HUES6 (cell line): ENCODE measurements at regions not wholly inside any gene's neighbourhood (a gene's known extent, or its start where the extent isn't known, plus 50 kb on each side); places are given as distances from the start of the nearest gene placed in this dataset.

Experiments used
- H3K27ac ChIP-seq: 2 replicates; pipeline ENCODE4 v1.7.0; 2013; ENCODE audit warnings: low read depth, mild to moderate bottlenecking, low read length, inconsistent platforms
- H3K27me3 ChIP-seq: 2 replicates; pipeline ENCODE4 v1.6.1; 2013; ENCODE audit warnings: low read length; ENCODE audit not compliant: control insufficient read depth, insufficient read depth
- H3K36me3 ChIP-seq: 2 replicates; pipeline ENCODE4 v1.6.1; 2013; ENCODE audit warnings: low read length; ENCODE audit not compliant: control insufficient read depth, insufficient read depth
- H3K4me1 ChIP-seq: 2 replicates; pipeline ENCODE4 v1.6.1; 2013; ENCODE audit warnings: low read length; ENCODE audit not compliant: control insufficient read depth, insufficient read depth
- H3K4me3 ChIP-seq: 2 replicates; pipeline ENCODE4 v1.5.1; 2013; ENCODE audit warnings: low read depth, low read length
- H3K9ac ChIP-seq: one replicate; pipeline ENCODE4 v1.6.1; 2013; ENCODE audit warnings: mild to moderate bottlenecking, low read length
- H3K9me3 ChIP-seq: 2 replicates; pipeline ENCODE4 v1.6.1; 2013; ENCODE audit warnings: low read depth, low read length; ENCODE audit not compliant: control insufficient read depth, insufficient read depth

DNA sequence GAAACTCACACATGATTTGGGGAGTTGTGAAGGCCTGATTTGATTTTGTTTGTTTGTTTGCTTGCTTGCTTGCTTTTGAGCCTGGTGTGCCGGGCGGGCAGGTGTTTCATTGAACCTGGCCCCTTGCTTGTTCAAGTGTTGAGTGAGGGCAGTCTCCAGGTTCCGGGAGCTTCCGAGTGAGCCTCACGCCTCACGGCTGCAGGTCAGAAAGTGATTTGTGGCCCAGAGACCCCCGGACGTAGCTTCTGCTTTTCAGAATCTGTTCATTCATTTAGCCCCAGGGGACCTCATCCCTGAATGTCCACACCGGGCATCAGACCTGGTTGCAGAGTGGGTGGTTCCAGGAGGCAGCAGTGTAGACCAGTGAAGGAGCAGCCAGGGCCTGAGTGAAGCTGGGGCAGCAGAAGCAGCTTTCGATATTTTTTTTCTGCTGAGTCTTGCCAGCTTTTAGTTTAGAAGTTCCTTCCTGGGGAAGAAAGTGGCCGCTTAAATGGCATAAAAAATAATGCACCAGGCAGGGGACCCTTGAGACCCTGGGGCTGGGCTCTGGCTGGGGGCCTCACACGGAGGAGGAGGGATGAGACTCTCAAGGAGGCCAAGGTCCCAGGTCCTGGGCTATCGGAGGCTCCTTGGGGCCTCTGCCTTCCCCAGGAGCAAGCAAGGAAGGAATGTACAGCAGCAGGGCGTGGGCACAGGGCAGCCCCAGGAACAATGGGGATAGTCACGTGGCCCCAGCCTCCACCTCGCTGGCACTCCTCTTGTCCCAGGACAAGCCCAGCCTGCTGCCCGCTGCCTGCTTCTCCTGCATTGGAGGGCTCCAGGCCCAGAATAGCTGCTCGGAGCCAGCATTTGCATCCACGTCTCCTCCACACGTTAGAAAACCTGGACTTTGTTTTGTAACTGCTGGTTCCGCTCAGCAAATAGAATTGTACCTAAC lies 89.2 kb upstream of the BHLHE23 start:
- H3K27ac ChIP-seq: no peak overlapping the region
- H3K36me3 ChIP-seq: no peaks in the 10 kb centered on the region
- peaks cover 60% of the 10 kb centered on the region for H3K27me3 ChIP-seq
- H3K9me3 ChIP-seq: no peaks in the 10 kb centered on the region
- peaks cover 7% of the 10 kb centered on the region for H3K4me1 ChIP-seq
- no peak overlapping the region for H3K4me3 ChIP-seq
- H3K9ac ChIP-seq: no peak overlapping the region

DNA sequence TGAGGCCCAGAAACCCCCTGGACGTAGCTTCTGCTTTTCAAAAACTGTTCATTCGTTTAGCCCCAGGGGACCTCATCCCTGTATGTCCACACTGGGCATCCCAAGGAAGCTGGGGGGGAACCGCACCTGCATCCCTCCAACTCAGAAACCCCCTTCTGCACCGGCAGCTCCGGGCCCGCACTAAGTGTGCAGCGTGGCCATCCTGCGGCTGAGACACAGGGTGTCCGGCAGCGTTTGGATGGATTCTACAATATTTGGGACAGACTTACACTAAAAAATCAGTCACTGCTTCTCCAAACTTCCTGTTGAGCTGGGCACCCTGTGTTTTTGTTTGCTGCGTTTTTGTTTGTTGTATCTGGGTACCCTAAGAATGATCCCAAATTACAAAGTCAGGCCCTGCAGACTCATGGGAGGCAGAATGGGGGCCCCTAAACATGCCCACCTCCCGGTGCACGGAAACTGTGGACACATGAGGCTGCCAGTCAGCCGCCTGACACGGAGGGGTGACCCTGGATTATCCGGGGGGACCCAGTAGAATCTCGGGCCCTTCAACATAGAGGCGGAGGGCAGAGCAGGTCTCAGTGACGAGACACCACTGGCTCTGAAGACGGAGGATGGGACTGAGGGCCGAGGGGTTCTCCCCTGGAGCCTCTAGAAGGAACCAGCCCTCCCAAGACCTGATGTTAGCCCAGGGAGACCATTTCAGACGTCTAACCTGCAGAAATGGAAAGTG lies 88.2 kb upstream of the BHLHE23 start:
- Histone ChIP-seq H3K27me3 (peaks cover 49% of the 10 kb centered on the region), H3K4me1 (peaks cover 5% of the 10 kb centered on the region), H3K27ac (no peak overlapping the region), H3K4me3 (no peak overlapping the region), H3K36me3 (no peaks in the 10 kb centered on the region), H3K9ac (no peak overlapping the region), H3K9me3 (no peaks in the 10 kb centered on the region)

DNA sequence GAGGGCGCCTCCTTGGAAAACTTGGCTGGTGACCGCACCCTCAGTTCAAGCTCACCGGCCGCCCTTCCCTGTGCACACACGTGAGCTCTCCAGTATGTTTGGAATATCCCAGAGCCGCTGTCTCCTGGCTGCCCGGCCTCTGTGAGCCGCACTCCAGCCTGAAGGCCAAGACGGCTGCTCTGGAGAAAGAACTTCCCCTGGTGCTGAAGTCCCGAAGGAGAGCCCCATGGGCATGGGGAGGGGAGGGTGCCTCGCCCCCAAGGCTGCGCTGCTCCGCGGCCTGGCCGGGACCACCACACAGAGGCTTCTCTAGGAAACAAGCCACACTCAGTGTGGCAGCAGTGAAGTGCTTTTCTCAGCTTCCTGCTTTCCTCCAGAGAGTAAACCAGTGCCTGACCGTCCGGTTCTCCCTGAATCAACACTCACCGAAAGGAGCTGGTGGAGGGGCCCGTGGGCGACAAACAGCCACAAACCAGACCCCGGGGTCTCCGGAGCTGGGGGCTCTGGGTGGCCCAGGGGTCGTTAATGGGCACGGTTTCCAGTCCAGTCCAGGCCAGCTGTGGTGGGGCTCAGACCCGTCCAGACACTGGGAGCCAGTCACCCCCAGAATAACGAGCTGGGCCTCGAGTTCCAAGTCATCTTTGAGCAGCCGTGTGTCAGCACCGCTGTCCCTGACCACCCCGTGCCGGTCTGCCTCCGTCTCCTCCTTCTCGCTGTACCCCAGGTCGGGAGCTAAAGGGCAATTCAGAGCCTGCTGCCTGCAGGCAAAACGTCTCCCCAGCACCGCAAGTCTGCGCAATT lies 87.4 kb upstream of the BHLHE23 start:
- no peak overlapping the region for H3K27ac ChIP-seq
- H3K9ac ChIP-seq: no peak overlapping the region
- no peaks in the 10 kb centered on the region for H3K36me3 ChIP-seq
- no peak overlapping the region for H3K4me3 ChIP-seq
- H3K9me3 ChIP-seq: no peaks in the 10 kb centered on the region
- no peaks in the 10 kb centered on the region for H3K4me1 ChIP-seq
- peaks cover 41% of the 10 kb centered on the region for H3K27me3 ChIP-seq

DNA sequence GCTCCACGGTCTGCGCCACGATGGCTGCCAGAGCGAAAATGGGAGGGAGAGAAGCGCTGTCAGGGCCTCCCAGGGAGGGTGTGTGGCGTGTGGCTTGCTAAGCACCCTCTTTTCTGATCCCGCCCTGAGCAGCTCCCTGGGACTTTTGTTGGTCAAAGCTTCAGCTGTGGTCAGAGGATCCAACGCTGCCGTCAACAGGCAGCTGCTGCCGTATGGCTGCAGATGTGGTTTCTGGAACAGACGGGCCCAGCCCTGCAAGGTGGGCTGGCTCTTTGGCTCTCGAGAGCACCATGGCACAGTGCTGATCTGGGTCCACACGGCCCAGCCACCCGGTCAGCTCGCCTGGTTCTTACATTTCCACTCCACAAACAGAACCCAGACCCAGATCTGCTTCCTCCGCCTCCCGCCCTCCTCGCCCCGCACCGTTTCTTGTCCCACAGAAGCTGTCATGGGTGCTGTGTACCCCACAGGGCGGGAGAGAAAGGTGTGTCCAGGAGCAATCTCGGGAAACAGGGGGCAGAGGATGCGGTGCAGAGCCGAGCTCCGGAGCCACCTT lies 86.0 kb upstream of the BHLHE23 start:
- Histone ChIP-seq H3K27me3 (peaks cover 35% of the 10 kb centered on the region), H3K4me1 (no peaks in the 10 kb centered on the region), H3K4me3 (no peak overlapping the region), H3K27ac (no peak overlapping the region), H3K9ac (no peak overlapping the region), H3K9me3 (no peaks in the 10 kb centered on the region), H3K36me3 (no peaks in the 10 kb centered on the region)

DNA sequence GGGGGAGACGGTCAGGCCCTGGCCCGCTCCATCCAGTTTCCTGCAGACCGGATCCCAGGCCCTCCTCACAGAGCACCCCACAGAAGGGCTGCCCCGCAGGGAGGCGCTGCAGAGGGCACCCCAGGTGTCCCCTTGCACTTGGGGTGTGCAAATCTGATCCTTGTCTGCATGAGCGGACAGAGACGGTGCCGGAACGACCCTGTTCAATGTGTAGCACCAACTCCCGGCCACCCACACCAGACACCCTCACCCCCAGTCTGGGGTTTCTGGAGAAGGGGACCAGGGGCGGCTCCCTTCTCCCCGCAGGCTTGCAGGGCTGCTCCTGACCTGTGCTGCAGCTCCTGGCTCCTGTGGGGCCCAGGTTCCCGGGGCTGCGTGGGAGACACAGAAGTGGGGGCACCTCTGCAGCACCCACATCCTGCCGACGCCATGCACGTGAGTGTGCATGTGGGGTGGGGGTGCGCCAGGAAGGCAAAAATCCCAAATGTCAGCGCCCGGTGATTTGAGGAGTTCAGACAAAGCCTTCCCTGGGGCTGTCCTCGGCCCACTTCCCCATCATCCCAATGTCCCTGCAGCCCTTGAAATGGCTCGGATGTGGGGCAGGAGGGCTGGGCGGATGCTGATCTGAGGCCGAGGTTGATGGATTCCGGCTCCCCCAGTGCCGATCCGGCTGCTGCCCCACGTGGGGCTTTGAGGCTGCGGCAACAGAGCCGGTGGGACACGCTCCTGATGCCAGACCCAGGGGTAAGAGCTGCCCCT lies 85.3 kb upstream of the BHLHE23 start:
- Histone ChIP-seq H3K27ac (no peak overlapping the region), H3K27me3 (peaks cover 33% of the 10 kb centered on the region), H3K9me3 (no peaks in the 10 kb centered on the region), H3K4me3 (no peak overlapping the region), H3K9ac (no peak overlapping the region), H3K36me3 (no peaks in the 10 kb centered on the region), H3K4me1 (no peaks in the 10 kb centered on the region)

DNA sequence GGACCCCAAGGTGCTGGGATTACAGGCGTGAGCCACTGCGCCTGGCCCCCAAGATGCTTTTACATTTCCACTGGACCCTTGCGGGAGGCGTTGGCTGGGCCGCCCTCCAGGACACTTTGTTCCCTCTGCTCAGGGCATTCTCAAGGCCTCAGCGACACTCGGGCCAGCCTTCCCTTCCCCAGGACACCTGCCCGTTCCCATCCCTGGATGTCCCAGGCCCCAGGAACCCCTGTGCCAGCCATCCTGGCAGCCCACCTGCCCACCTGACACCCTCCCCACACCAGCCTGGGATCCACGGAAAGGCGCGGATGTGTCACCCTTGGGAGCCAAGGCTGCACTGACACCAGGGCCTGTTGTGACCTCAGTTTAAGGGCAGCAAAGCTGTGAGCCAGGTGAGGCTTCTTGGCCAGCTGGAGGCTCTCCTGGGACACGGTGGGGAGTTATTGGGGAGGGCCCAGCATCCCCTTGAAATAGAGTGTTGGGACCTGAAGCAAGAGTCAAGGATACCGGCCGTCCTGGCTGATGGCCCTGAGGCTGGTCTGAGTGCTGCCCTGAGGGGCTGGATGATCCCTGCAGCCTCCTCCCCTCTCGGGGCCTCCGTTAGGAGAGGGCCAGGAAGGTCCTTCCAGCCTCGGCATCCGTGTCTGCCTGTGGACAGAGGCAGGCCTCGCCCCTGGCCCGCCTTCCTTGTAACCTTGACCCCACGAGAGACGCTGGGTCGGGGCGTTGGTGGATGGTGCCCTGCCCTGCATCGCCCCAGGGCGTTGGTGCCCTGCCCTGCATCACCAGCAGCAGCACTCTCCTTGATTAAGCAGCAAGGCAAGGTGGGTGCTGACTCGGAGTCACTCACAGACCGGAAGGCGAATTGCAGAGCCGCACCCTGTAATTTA lies 84.2 kb upstream of the BHLHE23 start:
- H3K36me3 ChIP-seq: no peaks in the 10 kb centered on the region
- no peaks in the 10 kb centered on the region for H3K9me3 ChIP-seq
- peaks cover 31% of the 10 kb centered on the region for H3K27me3 ChIP-seq
- no peaks in the 10 kb centered on the region for H3K4me1 ChIP-seq
- H3K9ac ChIP-seq: no peak overlapping the region
- H3K4me3 ChIP-seq: no peak overlapping the region
- no peak overlapping the region for H3K27ac ChIP-seq

DNA sequence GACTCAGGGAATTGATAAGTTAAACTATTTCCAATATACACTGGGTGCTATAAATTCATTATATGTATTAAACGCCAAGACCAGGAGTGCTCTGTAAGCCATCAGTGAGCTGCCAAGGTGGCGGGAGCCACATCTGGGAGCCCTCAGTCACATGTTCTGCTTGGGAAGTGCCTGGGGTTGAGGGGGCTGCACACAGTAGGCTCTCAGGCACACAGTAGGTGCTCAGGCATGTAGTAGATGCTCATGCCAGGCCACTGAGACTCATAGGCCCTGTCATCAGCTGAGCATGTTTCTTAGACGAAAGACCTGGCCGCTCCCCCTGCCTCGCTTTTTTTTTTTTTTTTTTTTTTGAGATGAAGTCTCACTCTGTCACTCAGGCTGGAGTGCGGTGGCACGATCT lies 83.3 kb upstream of the BHLHE23 start:
- H3K4me3 ChIP-seq: no peak overlapping the region
- no peaks in the 10 kb centered on the region for H3K9me3 ChIP-seq
- H3K27me3 ChIP-seq: peaks cover 36% of the 10 kb centered on the region
- H3K36me3 ChIP-seq: no peaks in the 10 kb centered on the region
- H3K9ac ChIP-seq: no peak overlapping the region
- no peak overlapping the region for H3K27ac ChIP-seq
- no peaks in the 10 kb centered on the region for H3K4me1 ChIP-seq

DNA sequence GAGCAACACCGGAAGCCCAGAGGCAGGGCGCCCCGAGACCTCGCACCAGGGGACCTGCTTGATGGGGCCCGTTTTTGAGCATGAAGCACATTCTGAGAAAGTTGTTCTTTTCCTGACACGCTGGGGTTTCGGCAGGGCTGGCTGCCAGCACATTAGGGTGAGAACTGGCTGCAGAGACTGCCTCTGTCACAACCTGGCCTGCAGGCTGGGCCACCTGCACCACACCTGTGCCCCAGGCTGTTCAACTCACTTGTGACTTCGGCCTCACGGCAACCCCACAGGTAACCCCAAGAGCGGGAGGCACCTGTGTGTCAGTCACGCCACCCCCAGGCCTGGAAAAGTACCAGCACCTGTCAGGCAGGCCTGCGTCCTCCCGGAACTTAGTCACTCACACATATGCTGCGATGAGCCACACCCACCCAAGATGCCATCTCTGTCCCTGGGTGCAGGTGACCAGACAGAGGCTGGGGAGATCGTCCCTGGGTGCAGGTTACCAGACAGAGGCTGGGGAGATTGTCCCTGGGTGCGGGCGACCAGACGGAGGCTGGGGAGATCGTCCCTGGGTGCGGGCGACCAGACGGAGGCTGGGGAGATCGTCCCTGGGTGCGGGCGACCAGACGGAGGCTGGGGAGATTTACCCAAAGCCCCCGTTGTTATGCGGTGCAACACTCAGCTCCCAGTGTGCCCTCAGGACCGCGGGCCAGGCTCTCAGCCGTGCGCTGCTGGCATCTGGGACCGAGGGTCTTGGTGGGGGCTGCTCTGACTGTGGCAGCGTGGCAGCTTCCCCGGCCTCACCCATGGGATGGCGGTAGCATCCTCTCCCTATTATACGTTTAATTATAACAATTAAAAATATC lies 82.5 kb upstream of the BHLHE23 start:
- Histone ChIP-seq H3K27me3 (peaks cover 35% of the 10 kb centered on the region), H3K36me3 (no peaks in the 10 kb centered on the region), H3K27ac (no peak overlapping the region), H3K4me1 (no peaks in the 10 kb centered on the region), H3K4me3 (no peak overlapping the region), H3K9ac (no peak overlapping the region), H3K9me3 (no peaks in the 10 kb centered on the region)
